NCI-H1436 (cell line): ENCODE measurements at regions not wholly inside any gene's neighbourhood (a gene's known extent, or its start where the extent isn't known, plus 50 kb on each side); places are given as distances from the start of the nearest gene placed in this dataset.

Experiments
- DNase-seq: peaks from one replicate; lab custom pipeline; 2025; lab: John Stamatoyannopoulos, UW

DNA sequence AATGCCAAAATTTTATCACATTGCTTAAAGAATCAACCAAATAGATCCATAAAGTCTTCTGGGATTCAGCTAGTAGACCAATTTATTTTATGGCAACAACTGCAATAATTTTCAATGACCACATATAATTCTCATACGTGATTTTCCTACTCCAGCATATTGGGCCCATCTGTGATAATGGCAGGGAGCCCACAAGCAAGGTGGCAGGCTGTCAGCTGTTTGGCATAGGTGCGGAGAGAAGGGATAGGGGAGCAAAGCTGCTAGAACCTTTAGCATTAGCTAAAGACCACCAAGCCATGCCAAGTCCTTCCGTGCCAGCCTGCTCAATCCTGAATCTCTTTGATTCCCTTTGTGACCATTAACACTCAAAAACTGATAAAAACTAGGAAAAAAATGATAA is 721.2 kb downstream of the XPNPEP1 start:
- no peak for DNase-seq

DNA sequence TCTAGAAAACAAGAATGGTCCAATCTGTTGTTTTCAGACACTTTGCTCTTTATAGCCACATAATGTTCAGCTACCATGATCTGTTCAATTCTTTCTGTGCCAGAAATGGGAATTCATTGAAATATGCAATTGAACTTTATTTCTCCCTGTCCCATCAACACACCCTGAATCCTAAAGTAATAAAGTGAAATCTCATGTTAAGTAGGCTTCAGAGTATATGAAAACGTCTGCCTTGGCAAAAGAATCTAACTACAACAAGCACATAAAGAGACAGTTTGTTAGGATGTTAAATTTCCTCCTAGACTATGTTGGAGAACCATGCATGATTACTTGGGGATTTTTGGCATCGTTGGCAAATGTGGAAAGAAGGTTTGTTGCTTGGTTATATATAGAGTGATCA is 722.7 kb downstream of the XPNPEP1 start:
- DNase-seq: no peak

DNA sequence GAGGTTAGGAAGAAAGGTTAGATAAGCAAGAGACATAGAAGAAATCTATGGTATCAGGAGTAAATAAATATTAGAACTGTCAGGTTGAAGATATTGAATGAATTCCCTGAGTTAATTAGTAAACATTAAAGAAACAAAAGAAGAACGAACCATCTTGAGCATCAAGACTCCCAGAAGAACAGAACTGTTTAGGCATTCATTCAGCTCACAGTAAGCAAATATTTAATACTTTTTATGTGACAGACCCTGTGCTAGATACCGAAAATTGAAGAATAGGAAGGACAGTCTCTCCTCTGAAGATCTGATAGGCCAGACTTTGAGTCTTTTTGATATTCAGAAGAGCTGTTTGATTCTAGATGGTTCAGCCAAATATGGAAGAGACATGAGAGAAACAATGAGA is 731.5 kb downstream of the XPNPEP1 start:
- no peak for DNase-seq

- DNase-seq: no peak
Measured at GRCh38 chr10:109191341-109191740, 732.0 kb downstream of the XPNPEP1 start.

DNA sequence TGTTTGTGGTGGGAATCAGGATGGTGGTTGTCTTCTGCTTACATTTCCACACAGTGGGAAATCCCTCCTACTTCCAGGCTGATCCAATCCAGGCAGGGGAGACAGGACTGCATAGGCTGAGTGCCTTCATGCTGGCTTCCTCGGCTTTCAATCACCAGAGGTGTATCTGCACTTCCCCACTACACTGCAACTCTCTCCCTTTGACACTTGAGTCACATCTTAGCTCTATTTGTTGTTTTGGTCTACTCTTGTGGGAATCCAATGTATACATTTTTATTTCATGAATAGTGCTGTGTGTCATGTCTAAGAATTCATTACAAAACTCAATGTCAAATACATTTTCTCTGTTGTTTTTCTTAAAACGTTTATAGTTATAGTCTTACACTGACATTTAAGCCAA is 735.6 kb downstream of the XPNPEP1 start:
- DNase-seq: no peak

GRCh38 chr10:109183366-109183765 is 739.9 kb downstream of the XPNPEP1 start:
- no peak for DNase-seq

DNA sequence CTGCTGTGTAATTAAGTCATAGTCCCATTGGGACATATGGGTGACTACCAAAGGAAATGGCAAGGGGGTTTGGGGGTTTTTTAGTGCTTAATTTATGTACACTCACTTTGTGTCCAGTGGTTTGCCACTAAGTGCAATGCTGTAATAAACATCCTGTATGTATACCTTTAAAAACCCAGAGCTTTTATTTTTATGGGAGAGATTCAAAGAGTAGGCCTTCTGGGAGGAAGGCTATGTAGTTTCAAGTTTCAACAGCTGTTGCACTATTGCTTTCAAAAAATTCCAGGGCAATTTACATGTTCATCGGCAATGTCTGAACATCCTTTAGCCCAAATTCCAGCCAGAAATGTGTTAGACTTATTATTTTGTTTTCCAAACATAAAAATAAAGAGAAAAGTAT is 744.7 kb downstream of the XPNPEP1 start:
- no peak for DNase-seq

GRCh38 chr10:109174526-109174925 is 748.8 kb downstream of the XPNPEP1 start:
- DNase-seq: no peak

- no peak for DNase-seq
Measured at GRCh38 chr10:109173937-109174336, 749.4 kb downstream of the XPNPEP1 start.

- no peak for DNase-seq
Measured at GRCh38 chr10:109173121-109173520, 750.2 kb downstream of the XPNPEP1 start.

DNA sequence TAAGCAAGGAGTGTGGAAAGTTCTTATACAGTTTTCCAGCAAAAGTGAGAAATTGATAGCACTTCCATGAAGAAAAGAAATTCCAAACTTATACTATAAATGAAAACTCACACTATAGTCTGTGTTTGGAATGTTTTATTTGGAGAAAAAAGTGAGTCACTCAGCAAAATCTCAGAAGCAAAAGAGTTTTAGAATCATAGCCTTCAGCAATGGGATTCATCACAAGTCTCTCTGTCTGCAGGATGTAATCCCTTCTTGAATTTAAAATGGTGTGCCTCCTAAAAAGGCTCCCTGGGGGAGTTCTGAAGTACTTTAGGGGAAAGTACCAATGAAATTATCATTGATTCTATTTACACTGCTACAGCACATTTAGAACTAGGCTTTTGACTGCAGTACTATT is 756.4 kb downstream of the XPNPEP1 start:
- no peak for DNase-seq

DNA sequence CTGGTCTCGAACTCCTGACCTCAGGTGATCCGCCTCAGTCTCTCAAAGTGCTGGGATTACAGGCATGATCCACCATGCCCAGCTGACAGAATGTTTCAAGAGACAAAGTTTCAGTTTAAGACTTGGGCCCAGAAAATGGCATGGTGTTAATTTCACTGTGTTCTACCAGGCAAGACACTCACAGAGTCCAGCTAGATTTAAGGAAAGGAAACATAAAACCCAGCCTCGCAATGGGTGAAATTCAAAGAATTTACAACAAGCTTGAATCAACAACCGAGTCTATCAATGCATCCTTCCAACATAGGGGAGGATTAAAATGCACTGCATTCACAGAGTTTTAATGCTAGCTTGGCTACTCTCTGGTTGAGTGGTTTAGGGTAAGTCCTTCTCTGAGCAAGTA is 764.0 kb downstream of the XPNPEP1 start:
- DNase-seq: no peak

- DNase-seq: no peak
Measured at GRCh38 chr10:109156396-109156795, 766.9 kb downstream of the XPNPEP1 start.

DNA sequence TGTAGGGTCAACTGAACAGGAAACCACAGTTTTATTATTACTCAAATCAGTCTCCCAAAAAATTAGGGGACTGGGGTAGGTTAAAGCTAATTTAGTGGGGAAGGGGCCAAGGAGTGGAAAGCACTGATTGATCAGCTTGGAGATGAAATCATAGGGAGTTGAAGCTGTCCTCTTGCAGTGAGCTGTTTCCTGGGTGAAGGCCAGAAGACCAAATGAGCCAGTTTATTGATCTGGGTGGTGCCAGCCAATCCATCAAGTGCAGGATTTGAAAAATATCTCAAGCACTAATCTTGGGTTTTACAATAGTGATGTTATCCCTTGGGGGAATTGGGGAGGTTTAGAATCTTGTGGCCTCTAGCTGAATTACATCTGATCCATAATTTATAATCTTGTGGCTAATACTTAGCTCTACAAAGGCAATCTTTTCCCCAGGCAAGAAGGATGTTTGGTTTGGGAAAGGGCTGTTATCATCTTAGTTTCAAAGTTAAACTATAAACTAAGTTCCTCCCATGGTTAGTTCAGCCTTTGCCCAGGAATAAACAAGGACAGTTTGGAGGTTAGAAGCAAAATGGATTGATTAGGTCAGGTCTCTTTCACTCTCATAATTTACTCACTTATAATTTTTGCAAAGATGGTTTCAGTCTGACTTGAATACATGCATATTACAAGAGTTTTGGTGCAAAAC is 773.5 kb downstream of the XPNPEP1 start:
- no peak for DNase-seq

GRCh38 chr10:109127363-109127762 is 795.9 kb downstream of the XPNPEP1 start:
- no peak for DNase-seq

GRCh38 chr10:109126541-109126940 is 796.8 kb downstream of the XPNPEP1 start:
- no peak for DNase-seq

DNA sequence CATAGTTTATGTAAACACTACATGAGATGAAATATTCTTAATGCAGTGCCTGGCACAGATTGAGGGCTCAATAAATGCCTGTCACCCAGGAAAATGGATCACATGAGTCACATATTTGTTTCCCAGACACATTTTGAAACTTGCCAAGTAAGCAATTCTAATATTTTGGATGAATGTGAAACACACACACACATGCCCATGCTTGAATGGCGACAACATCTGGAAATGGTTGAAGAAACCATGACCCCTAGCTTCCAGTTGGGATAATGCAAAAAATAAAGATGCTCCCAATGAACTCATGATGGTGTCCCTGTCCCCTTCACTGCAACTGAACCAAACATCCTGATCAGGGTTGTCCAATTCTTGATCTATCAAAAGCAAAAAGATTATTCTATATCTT is 797.3 kb downstream of the XPNPEP1 start:
- DNase-seq: no peak

GRCh38 chr10:109115179-109115578 is 808.1 kb downstream of the XPNPEP1 start:
- DNase-seq: no peak

- DNase-seq: no peak
Measured at GRCh38 chr10:109114579-109114978, 808.7 kb downstream of the XPNPEP1 start.

DNA sequence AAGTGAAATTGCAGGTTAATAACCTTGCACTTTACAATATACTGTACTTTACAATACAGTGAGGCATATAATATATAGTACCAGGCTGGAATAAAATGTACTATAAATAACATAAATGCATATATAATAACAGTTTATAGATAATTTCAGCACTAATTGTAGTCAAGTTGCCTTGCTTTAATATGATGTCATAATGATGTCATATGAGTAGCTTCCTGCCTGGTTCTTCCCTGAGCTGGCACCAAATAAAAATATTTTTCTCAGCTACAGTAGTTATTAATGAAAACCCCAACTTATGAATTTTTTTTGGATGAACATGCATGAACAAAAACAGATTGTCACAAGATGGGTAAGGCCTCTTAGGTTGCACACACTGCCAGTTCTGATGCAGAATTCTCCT is 816.7 kb downstream of the XPNPEP1 start:
- DNase-seq: no peak

- DNase-seq: no peak
Measured at GRCh38 chr10:109105725-109106124, 817.6 kb downstream of the XPNPEP1 start.

DNA sequence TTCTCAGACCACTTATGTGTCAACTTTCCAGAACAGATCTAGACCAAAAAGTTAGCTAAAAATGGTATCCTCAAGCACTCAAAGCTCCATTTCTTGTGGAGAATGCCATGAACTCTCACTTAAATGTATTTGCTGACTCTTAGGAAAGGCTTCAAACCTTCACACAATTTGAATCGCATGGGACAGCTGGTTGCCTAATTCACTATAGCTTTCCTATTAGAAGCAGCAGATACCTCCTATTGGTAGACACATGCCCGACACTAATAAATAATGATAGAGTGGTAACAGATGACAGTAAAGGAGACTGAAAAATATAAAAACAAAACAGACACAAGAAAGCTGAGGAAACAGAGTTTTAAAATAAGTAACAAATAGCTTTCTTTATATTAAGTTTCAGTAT is 818.5 kb downstream of the XPNPEP1 start:
- DNase-seq: no peak

DNA sequence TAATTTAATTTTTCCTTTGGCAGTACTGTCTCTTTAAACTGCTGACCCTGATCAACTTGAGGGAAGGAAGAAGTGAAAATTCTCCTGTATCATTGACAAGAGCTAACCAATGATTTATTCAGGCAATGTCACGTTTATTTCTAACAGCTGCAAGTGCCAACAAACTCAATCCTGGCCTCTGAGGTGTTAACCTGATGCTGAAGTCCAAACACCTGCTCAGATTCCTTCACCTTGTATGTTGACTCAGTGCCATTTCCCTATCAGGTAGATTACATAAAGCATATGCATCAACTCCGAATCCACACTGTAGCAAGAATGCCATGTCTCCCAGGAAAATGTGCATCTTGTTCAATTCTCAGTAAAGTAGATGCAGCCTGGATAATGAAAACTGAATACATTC is 820.0 kb downstream of the XPNPEP1 start:
- DNase-seq: no peak

- no peak for DNase-seq
Measured at GRCh38 chr10:109089779-109090178, 833.5 kb downstream of the XPNPEP1 start.

- no peak for DNase-seq
Measured at GRCh38 chr10:109071539-109071938, 851.8 kb downstream of the XPNPEP1 start.
